ENCODE measurements at regions not wholly inside any gene's neighbourhood (a gene's known extent, or its start where the extent isn't known, plus 50 kb on each side); places are given as distances from the start of the nearest gene placed in this dataset.
"Not testable (repeated sequence)": the region's sequence is repeated elsewhere in the genome, so short reads cannot be mapped to it uniquely, and the experiment has no call there.

- DNase-seq (ENCODE audit: low read depth): peak; percentile 15
- H3K4me3 ChIP-seq (ENCODE audit: low read length): peak overlapping the region; percentile 9; the same call in 1 of the 2 replicates
These were observed 75.1 kb downstream of the KBTBD2 start for GRCh38 chr7:32816409-32816948.

DNA sequence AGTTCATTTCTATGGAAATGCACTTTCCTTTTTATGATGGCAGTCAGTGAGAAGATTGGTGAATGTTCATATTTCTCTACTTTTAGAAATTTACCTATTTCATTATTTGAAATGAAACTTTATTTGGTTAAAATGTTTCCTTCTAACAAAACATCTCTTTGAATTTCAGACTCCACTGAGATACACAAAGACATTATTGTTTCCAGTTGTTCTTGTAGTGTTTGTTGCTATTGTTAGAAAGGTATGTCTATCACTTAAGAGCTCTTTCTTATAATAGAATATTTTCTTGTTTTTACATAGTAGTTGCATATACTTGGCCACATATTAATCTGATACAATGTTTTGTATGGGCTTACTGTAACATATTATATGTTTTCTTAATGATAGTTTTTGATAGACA is 76.8 kb downstream of the KBTBD2 start:
- not testable (repeated sequence) for DNase-seq (ENCODE audit: low read depth); H3K4me3 ChIP-seq (ENCODE audit: low read length)

DNA sequence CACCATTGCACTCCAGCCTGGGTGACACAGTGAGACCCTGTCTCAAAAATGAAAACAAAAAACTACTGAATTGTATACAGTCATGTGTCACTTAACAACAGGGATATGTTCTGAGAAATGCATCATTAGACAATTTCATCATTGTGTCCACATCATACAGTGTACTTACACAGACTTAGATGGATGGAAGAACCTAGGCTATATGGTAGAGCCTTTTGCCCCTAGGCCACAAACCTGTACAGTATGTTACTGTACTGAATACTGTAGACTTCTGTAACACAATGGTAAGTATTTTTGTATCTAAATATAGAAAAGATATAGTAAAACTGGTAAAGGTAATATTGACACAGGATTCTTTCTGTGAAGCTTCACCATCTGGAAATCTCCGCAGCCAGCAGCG is 81.7 kb downstream of the KBTBD2 start:
- no peak overlapping the region for H3K4me3 ChIP-seq (ENCODE audit: low read length)
- no peak for DNase-seq (ENCODE audit: low read depth)
- no peak for TF ChIP-seq CTCF (conservative IDR thresholded peaks at IDR 0.05; ENCODE audit: low read length)

DNA sequence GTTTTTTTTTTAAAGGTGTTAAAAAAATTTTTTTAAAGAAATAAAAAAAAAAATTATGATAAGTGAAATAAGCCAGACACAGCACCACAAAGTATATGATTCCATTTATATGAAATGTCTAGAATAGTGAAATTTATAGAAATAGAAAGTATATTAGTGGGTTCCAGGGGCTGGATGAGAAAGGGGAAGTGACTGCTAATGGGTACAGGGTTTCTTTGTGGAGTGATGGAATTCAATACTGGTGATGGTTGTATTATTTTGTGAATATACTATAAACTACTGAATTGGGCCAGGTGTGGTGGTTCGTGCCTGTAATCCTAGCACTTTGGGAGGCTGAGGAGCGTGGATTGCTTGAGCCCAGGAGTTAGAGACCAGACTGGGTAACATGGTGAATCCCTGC is 82.2 kb downstream of the KBTBD2 start:
- DNase-seq (ENCODE audit: low read depth): no peak
- no peak for TF ChIP-seq CTCF (conservative IDR thresholded peaks at IDR 0.05; ENCODE audit: low read length)
- no peak overlapping the region for H3K4me3 ChIP-seq (ENCODE audit: low read length)

DNA sequence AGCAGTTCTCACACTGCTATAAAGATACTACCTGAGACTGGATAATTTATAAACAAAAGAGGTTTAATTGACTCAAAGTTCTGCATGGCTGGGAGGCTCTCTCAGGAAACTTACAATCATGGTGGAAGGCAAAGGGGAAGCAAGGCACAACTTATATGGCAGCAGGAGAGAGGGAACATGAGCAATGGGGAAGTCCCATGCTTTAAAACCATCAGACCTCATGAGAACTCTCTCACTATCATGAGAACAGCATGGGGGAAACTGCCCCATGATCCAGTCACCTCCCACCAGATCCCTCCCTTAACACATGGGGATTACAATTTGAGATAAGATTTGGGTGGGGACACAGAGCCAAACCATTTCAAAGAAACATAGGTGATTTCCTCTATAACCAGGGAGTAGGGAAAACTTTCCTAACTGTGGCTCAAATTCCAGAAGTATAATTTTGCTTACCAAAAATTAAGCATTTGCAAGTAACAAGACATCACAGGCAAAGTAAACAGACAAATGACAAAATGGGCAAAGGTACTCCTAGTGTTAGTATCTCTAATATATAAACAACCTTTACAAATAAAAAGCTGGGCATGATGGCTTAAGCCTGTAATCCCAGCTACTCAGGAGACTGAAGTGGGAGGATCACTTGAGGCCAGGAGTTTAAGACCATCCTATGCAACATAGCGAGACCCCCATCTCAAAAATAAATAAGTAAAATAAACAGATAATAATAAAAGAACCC is 88.0 kb downstream of the KBTBD2 start:
- no peak for TF ChIP-seq CTCF (conservative IDR thresholded peaks at IDR 0.05; ENCODE audit: low read length)
- DNase-seq (ENCODE audit: low read depth): no peak
- H3K4me3 ChIP-seq (ENCODE audit: low read length): no peak overlapping the region

GRCh38 chr7:32802305-32802910 is 89.2 kb downstream of the KBTBD2 start:
- no peak for TF ChIP-seq CTCF (conservative IDR thresholded peaks at IDR 0.05; ENCODE audit: low read length)
- H3K4me3 ChIP-seq (ENCODE audit: low read length): no peak overlapping the region
- DNase-seq (ENCODE audit: low read depth): no peak

- not testable (repeated sequence) for DNase-seq (ENCODE audit: low read depth); H3K4me3 ChIP-seq (ENCODE audit: low read length)
These were observed 98.5 kb downstream of the KBTBD2 start for GRCh38 chr7:32793053-32793452.

DNA sequence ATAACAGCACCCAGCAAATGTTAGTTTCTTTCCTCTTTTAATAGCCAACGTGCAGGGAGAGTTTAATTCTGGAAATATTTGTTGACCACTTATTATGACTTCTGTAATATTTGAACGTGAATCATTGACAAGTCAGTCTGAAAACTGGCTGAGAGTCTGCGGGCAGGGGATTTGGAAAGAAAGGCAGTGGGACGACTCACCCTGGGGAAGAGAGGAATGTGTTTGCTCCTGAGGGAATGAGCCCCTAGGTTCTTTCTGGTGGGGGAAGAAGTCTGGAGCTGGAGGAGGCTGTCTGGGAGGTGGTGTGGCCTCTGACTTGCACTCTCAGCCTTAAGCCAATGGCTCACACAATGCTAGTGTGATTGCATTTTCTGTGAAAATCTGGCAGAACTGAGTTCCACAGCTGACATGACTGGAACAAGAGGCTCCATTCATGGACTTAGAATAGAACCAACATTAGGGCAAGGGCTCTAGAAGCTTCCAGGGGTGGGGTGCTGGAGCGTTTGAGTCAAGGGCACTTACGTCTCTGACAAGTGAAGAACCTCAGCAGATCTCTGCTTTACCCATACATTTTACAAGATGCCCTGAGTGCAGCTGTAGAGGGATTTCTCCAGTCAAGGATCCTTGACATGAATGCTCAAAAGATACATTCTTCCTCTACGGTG is 100.7 kb downstream of the KBTBD2 start:
- peak; percentile 96 for DNase-seq (ENCODE audit: low read depth)

GRCh38 chr7:32789266-32789665 is 102.3 kb downstream of the KBTBD2 start:
- not testable (repeated sequence) for DNase-seq (ENCODE audit: low read depth); H3K4me3 ChIP-seq (ENCODE audit: low read length)

More for the DNA sequence above, 100.7 kb downstream of the KBTBD2 start:
- H3K4me3 ChIP-seq (ENCODE audit: low read length): not testable (repeated sequence)

DNA sequence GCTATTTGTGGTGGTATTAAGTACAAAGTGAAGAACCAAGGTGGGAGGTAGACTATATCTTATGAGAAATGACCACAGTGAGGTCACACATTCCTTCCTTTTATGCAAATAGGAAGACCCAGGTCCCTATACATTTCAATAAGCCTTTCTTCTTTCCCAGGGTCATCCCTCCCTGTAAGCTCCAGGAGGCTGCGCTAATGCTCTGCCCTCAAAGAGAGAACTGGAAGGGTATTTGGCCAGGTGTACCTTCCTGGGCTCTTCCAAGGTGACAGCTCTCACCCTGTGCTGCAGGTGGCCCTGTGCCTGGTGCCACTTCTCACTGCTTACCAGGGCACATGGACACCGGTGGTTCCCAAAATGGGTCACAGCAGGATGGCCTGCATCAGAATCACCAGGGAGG is 103.4 kb downstream of the KBTBD2 start:
- not testable (repeated sequence) for H3K4me3 ChIP-seq (ENCODE audit: low read length); DNase-seq (ENCODE audit: low read depth)

- not testable (repeated sequence) for DNase-seq (ENCODE audit: low read depth); H3K4me3 ChIP-seq (ENCODE audit: low read length)
These were observed 106.1 kb downstream of the KBTBD2 start for GRCh38 chr7:32785365-32785944.

- not testable (repeated sequence) for H3K4me3 ChIP-seq (ENCODE audit: low read length); DNase-seq (ENCODE audit: low read depth)
These were observed 111.7 kb downstream of the KBTBD2 start for GRCh38 chr7:32779895-32780294.
